HG02870 (cell line): ENCODE measurements at regions not wholly inside any gene's neighbourhood (a gene's known extent, or its start where the extent isn't known, plus 50 kb on each side); places are given as distances from the start of the nearest gene placed in this dataset.
"Not testable (repeated sequence)": the region's sequence is repeated elsewhere in the genome, so short reads cannot be mapped to it uniquely, and the experiment has no call there.

ENCODE experiments used
- ATAC-seq: cut with Tn5 transposase; IDR thresholded peaks from one replicate; pipeline ENCODE4 v1.9.1; 2021; ENCODE audit warnings: mild to moderate bottlenecking, moderate library complexity; ENCODE audit not compliant: unreplicated experiment

DNA sequence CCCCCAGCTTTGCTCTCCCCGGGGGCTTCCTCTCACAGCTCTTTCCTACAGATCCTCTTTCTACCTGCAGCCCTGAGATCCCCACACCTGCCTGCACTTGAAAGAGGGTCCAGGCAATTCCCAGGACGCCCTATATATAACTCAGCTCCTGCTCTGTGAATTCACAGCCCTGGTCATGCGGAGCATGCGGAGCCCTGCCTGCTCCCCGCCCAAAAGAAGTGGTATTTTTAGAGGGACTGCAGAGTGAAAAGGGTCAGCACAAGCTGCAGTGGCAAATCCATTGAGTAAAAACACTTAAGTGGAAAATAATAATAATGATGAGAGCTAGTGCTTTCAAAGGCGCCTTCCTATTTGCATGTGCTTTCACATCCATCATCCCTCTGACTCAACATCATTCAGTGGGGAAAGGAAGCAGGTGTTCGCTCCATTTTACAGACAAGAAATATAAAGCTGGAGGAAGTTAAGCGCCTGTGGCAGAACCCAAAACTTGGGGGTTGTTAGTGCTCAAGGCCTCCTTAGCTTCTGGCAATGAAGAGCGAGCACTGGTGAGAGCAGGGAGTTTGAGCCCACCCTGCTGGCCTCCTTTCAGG is 76.3 kb upstream of the LIPC start:
- ATAC-seq: no peak

DNA sequence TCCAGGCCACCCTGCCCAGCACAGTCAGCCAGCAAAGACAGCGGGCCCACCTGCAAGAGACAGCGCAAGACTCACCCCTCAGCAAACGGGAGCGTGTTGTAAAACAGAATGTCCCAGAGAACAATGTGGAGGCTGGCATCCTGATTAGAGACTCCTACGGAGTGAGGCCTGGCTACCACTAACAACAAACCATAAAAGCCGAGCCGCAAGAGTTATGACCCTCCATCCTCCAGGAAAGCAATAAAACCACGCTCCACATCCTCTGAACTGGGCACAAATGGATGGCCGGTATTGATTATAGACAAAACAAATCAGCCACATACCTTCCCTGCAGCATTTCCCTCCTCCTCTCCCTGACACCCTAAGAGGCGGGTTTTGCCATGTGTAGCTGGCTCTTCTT is 75.8 kb upstream of the LIPC start:
- no peak for ATAC-seq

DNA sequence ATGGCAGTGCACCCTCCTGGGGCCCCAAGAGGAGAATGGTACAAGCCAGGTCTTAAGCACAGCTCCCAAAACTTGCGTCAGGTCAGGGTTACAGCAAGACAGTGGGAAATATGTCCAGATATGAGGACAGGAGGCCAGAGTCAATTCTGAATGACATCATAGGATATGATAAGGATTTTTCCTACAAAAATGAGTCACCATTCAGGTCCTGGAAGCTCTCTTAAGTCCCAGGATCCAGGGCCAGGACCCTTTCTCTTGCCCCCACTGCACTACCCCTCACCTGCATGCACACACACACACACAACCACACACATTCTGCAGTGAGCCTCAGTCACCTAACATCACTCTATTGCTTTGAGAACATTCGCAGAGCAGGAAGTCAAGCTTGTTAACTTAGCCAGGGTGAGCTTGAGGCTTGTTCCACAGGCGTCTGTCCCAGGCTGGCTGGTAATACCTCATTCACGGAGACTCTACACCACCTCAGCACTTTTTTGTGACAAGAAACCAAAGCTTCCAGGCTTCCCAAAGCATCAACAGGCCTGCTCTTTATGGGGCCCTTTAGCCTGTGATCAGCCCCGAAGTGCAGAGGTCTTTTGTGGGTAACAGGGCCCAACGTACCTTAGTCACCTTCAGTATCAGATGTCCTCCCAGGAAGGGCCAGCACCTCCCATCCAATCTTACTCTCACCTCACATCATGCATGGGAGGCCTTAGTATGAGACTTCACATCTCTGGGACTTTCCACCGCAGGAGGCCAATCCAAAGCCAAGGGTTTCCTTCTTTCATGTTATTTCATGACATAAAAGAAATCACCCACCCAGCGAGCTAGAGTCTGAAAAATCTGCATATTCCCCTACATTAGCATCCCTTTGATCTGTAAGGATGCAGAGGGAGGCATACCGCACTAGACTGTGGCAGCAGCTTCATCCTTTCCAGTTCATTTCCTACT is 74.0 kb upstream of the LIPC start:
- ATAC-seq: no peak

GRCh38 chr15:58360421-58361090 is 71.2 kb upstream of the LIPC start:
- ATAC-seq: no peak

- no peak for ATAC-seq
Measured at GRCh38 chr15:58361273-58361759, 70.5 kb upstream of the LIPC start.

DNA sequence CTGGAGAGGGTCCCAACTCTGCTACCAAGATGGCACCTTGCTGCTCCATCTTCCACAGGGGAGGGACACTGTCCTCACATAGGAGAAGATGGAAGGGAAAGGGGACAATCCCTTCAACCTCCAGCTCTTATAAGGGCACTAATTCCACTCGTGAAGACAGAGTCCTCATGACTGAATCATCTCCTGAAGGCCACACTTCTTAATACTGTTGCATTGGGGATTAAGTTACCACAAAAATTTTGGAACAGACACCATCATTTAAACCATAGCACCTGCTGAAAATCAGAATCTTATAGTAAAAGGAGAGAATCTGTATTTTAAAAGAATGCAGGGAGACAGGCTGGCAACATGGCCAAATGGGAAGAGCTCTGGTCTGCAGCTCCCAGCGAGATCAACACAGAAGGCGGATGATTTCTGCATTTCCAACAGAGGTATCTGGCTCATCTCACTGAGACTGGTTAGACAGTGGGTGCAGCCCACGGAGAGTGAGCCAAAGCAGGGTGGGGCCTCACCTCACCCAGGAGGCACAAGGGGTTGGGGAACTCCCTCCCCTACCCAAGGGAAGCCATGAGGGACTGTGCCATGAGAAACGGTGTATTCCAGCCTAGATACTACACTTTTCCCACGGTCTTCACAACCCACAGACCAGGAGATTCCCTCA is 69.4 kb upstream of the LIPC start:
- ATAC-seq: no peak

GRCh38 chr15:58363118-58363517 is 68.7 kb upstream of the LIPC start:
- not testable (repeated sequence) for ATAC-seq

- not testable (repeated sequence) for ATAC-seq
Measured at GRCh38 chr15:58363673-58364072, 68.1 kb upstream of the LIPC start.

DNA sequence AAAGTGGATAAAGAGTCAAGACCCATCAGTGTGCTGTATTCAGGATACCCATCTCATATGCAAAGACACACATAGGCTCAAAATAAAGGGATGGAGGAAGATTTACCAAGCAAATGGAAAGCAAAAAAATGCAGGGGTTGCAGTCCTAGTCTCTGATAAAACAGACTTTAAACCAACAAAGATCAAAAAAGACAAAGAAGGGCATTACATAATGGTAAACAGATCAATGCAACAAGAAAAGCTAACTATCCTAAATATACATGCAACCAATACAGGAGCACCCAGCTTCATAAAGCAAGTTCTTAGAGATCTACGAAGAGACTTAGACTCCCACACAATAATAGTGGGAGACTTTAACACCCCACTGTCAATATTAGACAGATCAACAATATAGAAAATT is 66.7 kb upstream of the LIPC start:
- not testable (repeated sequence) for ATAC-seq

GRCh38 chr15:58369261-58369701 is 62.5 kb upstream of the LIPC start:
- ATAC-seq: no peak

DNA sequence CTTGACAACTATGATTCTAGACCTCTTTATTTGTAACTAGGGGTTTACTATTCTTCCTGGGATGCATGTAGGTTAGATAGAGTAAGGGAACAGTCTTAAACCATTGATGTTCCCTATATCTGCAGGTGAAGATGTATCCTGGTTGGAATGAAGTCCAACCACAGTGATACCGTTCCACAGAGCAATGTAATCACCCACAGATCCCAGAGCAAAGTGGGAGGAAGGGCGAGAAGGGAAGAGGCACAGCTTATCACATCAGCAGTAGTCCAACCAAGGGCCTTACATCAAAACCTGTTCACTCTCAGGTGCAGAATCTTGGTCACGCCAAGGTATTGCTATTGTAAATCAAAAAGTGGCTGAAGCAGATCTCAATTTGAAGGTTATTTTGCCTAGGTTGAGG is 61.8 kb upstream of the LIPC start:
- ATAC-seq: no peak

DNA sequence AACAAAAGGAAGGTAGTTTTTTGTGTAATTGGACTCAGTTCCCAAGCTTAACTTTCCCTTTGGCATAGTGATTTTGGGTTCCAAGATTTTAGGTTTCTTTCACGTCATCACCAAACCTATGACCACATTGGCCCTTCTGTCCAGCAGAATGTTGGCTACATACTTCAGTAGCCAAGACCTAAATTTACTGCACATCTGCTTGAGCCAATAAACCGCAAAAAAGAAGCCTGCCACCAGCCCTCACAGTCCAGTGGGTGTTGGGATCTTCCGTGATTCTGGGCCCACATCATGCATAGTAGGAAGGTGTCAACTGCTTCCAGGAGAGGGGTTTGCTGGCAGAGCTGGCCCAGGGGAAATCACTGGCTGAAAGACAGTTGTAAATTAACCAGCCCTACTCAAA is 57.6 kb upstream of the LIPC start:
- no peak for ATAC-seq

DNA sequence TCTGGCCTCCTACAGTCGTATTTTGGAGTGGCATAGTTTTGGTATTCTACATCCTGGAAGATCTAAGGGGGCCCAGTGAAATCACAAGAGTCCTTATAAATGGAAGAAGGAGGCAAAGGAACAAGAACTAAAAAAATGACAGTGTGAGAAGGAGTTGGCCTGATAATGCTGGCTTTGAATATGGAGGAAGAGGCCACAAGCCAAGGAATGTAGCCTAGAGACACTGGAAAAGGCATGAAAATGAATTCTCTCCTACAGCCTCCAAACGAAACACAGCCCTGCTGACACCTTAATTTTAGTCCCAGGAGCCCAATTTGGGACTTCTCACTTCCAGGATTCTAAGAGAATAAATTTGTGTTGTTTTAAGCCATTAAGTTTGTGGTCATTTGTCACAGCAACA is 54.6 kb upstream of the LIPC start:
- no peak for ATAC-seq

- ATAC-seq: no peak
Measured at GRCh38 chr15:58378241-58379085, 53.3 kb upstream of the LIPC start.

DNA sequence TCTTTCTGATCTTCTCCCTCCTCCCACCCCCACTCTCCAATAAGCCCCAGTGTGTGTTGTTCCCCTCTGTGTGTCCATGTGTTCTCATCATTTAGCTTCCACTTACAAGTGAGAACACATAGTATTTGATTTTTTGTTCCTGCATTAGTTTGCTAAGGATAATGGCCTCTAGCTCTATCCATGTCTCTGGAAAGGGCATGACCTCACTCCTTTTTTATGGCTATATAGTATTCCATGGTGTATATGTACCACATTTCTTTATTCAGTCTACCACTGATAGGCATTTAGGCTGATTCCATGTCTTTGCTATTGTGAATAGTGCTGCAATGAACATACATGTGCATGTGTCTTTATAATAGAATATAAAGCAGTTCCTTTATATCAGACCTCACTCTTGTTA is 52.3 kb upstream of the LIPC start:
- ATAC-seq: not testable (repeated sequence)

GRCh38 chr15:58380280-58380945 is 51.4 kb upstream of the LIPC start:
- no peak for ATAC-seq

GRCh38 chr15:58381697-58382096 is 50.1 kb upstream of the LIPC start:
- no peak for ATAC-seq
